Activated CD4-positive, alpha-beta T cell treated with anti-CD3 and anti-CD28 coated beads, Interleukin-2, amount 10 ng/mL, durations not matched to agents 24 days and 14 days (primary cell): ENCODE measurements at regions not wholly inside any gene's neighbourhood (a gene's known extent, or its start where the extent isn't known, plus 50 kb on each side); places are given as distances from the start of the nearest gene placed in this dataset.

Experiments
- DNase-seq: peaks from one replicate; pipeline ENCODE4 v3.0.0; 2022
- H3K27ac Mint-ChIP-seq: one replicate; pipeline ENCODE4 v1.8.0; 2022; ENCODE audit warnings: mild to moderate bottlenecking, mixed read lengths
- H3K27me3 Mint-ChIP-seq: one replicate; pipeline ENCODE4 v1.8.0; 2022; ENCODE audit warnings: mixed read lengths
- H3K36me3 Mint-ChIP-seq: one replicate; pipeline ENCODE4 v1.8.0; 2022; ENCODE audit warnings: low read depth, mild to moderate bottlenecking, mixed read lengths
- H3K4me1 Mint-ChIP-seq: one replicate; pipeline ENCODE4 v1.8.0; 2021; ENCODE audit warnings: mixed read lengths
- H3K4me3 Mint-ChIP-seq: one replicate; pipeline ENCODE4 v1.8.0; 2022; ENCODE audit warnings: mild to moderate bottlenecking, moderate library complexity, mixed read lengths
- H3K9me3 Mint-ChIP-seq: one replicate; pipeline ENCODE4 v1.8.0; 2021; ENCODE audit warnings: mixed read lengths
- intact Hi-C: fragments of 100-400 bp; cut with micrococcal nuclease; formaldehyde crosslinking; loops from one replicate; pipeline ENCODE4 v1.15.1; 2023

- intact Hi-C loops, result no loop called here
- Mint-ChIP-seq H3K9me3 (no peaks in the 10 kb centered on the region), H3K27ac (no peak overlapping the region), H3K36me3 (no peaks in the 10 kb centered on the region), H3K4me3 (no peak overlapping the region), H3K4me1 (no peaks in the 10 kb centered on the region), H3K27me3 (no peaks in the 10 kb centered on the region)
- DNase-seq, result no peak
Observed at GRCh38 chr13:34216256-34216655, 398.3 kb downstream of the RFC3 start.

- Mint-ChIP-seq H3K27me3 (no peaks in the 10 kb centered on the region), H3K4me1 (no peaks in the 10 kb centered on the region), H3K36me3 (no peaks in the 10 kb centered on the region), H3K4me3 (no peak overlapping the region), H3K9me3 (no peaks in the 10 kb centered on the region), H3K27ac (no peak overlapping the region)
- intact Hi-C loops, result no loop called here
- no peak for DNase-seq
Observed at GRCh38 chr13:34217343-34218025, 399.5 kb downstream of the RFC3 start.

DNA sequence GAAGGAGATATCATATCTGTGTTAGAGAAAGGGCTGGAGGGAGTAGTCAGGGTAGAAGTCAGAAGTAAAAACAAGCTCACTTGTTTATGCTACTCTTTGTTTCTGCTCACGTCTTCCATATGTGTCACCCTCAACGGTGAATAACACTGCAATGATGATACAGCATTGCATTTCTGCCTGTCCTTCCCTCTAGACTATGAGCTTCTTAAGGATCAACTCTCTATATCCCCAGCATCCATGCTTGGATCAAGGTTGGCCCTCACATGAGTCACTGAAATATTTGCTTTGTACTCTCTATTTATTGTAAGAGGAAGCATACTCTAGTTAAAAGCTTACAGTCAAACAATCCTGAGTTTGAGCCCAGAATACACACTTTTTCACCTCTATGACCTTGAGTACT, 406.0 kb downstream of the RFC3 start:
- intact Hi-C loops, result no loop called here
- H3K9me3 Mint-ChIP-seq, result no peaks in the 10 kb centered on the region
- H3K27ac Mint-ChIP-seq, result no peak overlapping the region
- H3K36me3 Mint-ChIP-seq, result no peaks in the 10 kb centered on the region
- DNase-seq, result no peak
- no peaks in the 10 kb centered on the region for H3K4me1 Mint-ChIP-seq
- no peaks in the 10 kb centered on the region for H3K27me3 Mint-ChIP-seq
- no peak overlapping the region for H3K4me3 Mint-ChIP-seq

GRCh38 chr13:34224877-34225276, 406.9 kb downstream of the RFC3 start:
- Mint-ChIP-seq H3K36me3 (no peaks in the 10 kb centered on the region), H3K9me3 (no peaks in the 10 kb centered on the region), H3K27me3 (no peaks in the 10 kb centered on the region), H3K27ac (no peak overlapping the region), H3K4me3 (no peak overlapping the region), H3K4me1 (no peaks in the 10 kb centered on the region)
- DNase-seq, result no peak
- intact Hi-C loops, result no loop called here

- no peak for DNase-seq
- Mint-ChIP-seq H3K27ac (no peak overlapping the region), H3K27me3 (no peaks in the 10 kb centered on the region), H3K4me3 (no peak overlapping the region), H3K9me3 (peaks cover 3% of the 10 kb centered on the region), H3K36me3 (no peaks in the 10 kb centered on the region), H3K4me1 (no peaks in the 10 kb centered on the region)
- intact Hi-C loops, result no loop called here
Observed at GRCh38 chr13:34230271-34230670, 412.3 kb downstream of the RFC3 start.

GRCh38 chr13:34241332-34241731, 423.4 kb downstream of the RFC3 start:
- H3K9me3 Mint-ChIP-seq, result peaks cover 5% of the 10 kb centered on the region
- H3K27ac Mint-ChIP-seq, result no peak overlapping the region
- no peaks in the 10 kb centered on the region for H3K36me3 Mint-ChIP-seq
- no peaks in the 10 kb centered on the region for H3K4me1 Mint-ChIP-seq
- no peak for DNase-seq
- no peak overlapping the region for H3K4me3 Mint-ChIP-seq
- H3K27me3 Mint-ChIP-seq, result no peaks in the 10 kb centered on the region
- intact Hi-C loops, result no loop called here

GRCh38 chr13:34243403-34243802, 425.5 kb downstream of the RFC3 start:
- Mint-ChIP-seq H3K4me3 (no peak overlapping the region), H3K36me3 (no peaks in the 10 kb centered on the region), H3K9me3 (peaks cover 4% of the 10 kb centered on the region), H3K27me3 (no peaks in the 10 kb centered on the region), H3K4me1 (peaks cover 2% of the 10 kb centered on the region), H3K27ac (no peak overlapping the region)
- intact Hi-C loops, result no loop called here
- no peak for DNase-seq

- DNase-seq, result no peak
- intact Hi-C loops, result no loop called here
- Mint-ChIP-seq H3K27me3 (no peaks in the 10 kb centered on the region), H3K4me3 (no peak overlapping the region), H3K27ac (no peak overlapping the region), H3K36me3 (no peaks in the 10 kb centered on the region), H3K4me1 (peaks cover 2% of the 10 kb centered on the region), H3K9me3 (peaks cover 4% of the 10 kb centered on the region)
Observed at GRCh38 chr13:34246511-34246910, 428.6 kb downstream of the RFC3 start.

- Mint-ChIP-seq H3K9me3 (peaks cover 4% of the 10 kb centered on the region), H3K4me1 (peaks cover 2% of the 10 kb centered on the region)
Observed at GRCh38 chr13:34247596-34247995, 429.6 kb downstream of the RFC3 start.

GRCh38 chr13:34249546-34250039, 431.6 kb downstream of the RFC3 start:
- peaks cover 2% of the 10 kb centered on the region for H3K4me1 Mint-ChIP-seq
- H3K9me3 Mint-ChIP-seq, result peaks cover 4% of the 10 kb centered on the region
- no peaks in the 10 kb centered on the region for H3K36me3 Mint-ChIP-seq
- no peak for DNase-seq
- H3K27me3 Mint-ChIP-seq, result no peaks in the 10 kb centered on the region
- H3K4me3 Mint-ChIP-seq, result no peak overlapping the region
- intact Hi-C loops, result no loop called here
- H3K27ac Mint-ChIP-seq, result no peak overlapping the region

More at GRCh38 chr13:34247596-34247995, 429.6 kb downstream of the RFC3 start:
- no peak for DNase-seq
- no peaks in the 10 kb centered on the region for H3K36me3 Mint-ChIP-seq
- H3K27ac Mint-ChIP-seq, result no peak overlapping the region
- H3K4me3 Mint-ChIP-seq, result no peak overlapping the region
- no peaks in the 10 kb centered on the region for H3K27me3 Mint-ChIP-seq
- intact Hi-C loops, result no loop called here

DNA sequence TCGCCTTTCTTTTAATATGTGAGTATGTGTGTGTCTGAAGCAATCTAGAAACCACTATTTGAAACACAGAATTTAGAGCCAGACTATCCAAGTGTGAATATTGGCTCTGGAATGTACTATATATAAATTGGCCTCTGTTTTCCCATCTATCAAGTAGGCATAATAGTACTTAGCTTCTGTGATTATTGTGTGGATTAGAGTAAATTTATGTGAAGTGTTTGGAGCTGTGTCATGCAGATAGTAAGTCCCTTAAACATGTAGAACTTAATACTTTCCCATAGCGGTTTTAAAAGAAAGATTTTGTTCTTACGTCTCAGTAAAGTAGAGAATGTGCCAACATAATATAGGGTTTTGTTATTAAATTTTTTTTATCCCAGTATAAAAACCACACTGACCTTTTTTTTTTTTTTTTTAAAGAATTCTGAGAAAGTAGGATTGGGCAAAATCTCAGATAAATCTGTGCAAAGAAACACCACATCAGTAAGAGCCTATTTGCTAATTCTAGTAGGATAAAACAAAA, 432.3 kb downstream of the RFC3 start:
- H3K9me3 Mint-ChIP-seq, result peaks cover 6% of the 10 kb centered on the region
- H3K27me3 Mint-ChIP-seq, result no peaks in the 10 kb centered on the region
- intact Hi-C loops, result no loop called here
- no peak overlapping the region for H3K27ac Mint-ChIP-seq
- H3K4me1 Mint-ChIP-seq, result peaks cover 2% of the 10 kb centered on the region
- H3K36me3 Mint-ChIP-seq, result no peaks in the 10 kb centered on the region
- no peak overlapping the region for H3K4me3 Mint-ChIP-seq
- DNase-seq, result no peak

DNA sequence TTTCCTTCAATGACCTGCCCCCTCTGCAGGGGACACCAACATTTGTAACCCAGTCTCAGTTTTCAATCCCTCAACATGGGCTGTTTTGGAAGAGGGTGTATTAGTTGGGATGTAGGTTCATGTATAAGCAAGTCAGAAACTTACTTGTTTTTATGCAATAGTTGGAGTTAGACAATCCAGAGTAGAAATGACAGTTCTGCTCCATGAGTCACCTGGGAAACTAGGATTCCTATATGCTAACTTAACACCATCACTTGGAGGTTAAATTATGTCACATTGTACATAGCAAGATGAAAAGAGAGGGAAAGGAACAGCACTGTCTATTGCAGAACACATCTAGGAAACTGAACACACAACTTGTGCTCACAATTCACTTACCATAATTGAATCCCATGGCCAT, 436.4 kb downstream of the RFC3 start:
- Mint-ChIP-seq H3K4me1 (no peaks in the 10 kb centered on the region), H3K27ac (no peak overlapping the region), H3K9me3 (peaks cover 17% of the 10 kb centered on the region), H3K4me3 (no peak overlapping the region), H3K36me3 (no peaks in the 10 kb centered on the region), H3K27me3 (no peaks in the 10 kb centered on the region)
- DNase-seq, result no peak
- intact Hi-C loops, result no loop called here

DNA sequence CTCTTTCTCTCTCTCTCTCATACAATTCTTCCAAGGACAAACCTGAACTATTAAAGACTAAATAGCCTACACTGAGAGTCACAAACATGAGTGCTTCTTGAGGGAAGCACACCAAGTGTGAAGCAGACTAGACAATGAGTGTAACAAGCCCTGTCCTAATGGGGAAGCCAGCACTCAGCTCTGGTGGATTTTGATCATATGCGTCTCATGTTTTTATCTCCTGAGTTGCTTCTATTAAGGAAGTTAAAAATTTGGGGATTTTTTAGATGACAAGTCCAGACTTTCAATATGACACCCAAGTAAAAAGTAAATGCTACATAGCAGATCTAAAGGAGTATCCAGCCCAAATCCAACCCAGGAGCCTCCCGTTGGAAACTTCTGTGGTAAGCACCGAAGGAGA, 437.8 kb downstream of the RFC3 start:
- no peaks in the 10 kb centered on the region for H3K4me1 Mint-ChIP-seq
- DNase-seq, result no peak
- no peak overlapping the region for H3K4me3 Mint-ChIP-seq
- intact Hi-C loops, result no loop called here
- H3K27me3 Mint-ChIP-seq, result no peaks in the 10 kb centered on the region
- H3K27ac Mint-ChIP-seq, result no peak overlapping the region
- H3K36me3 Mint-ChIP-seq, result no peaks in the 10 kb centered on the region
- peaks cover 17% of the 10 kb centered on the region for H3K9me3 Mint-ChIP-seq

GRCh38 chr13:34256236-34256635, 438.3 kb downstream of the RFC3 start:
- Mint-ChIP-seq H3K27me3 (no peaks in the 10 kb centered on the region), H3K27ac (no peak overlapping the region), H3K4me3 (no peak overlapping the region), H3K9me3 (peaks cover 17% of the 10 kb centered on the region), H3K4me1 (no peaks in the 10 kb centered on the region), H3K36me3 (no peaks in the 10 kb centered on the region)
- intact Hi-C loops, result no loop called here
- DNase-seq, result no peak

- Mint-ChIP-seq H3K4me3 (no peak overlapping the region), H3K9me3 (peaks cover 17% of the 10 kb centered on the region), H3K36me3 (no peaks in the 10 kb centered on the region), H3K27ac (no peak overlapping the region), H3K4me1 (no peaks in the 10 kb centered on the region), H3K27me3 (no peaks in the 10 kb centered on the region)
- DNase-seq, result no peak
- intact Hi-C loops, result no loop called here
Observed at GRCh38 chr13:34257966-34258365, 440.0 kb downstream of the RFC3 start.
